ENCODE measurements at regions not wholly inside any gene's neighbourhood (a gene's known extent, or its start where the extent isn't known, plus 50 kb on each side); places are given as distances from the start of the nearest gene placed in this dataset.

- H3K27ac ChIP-seq (ENCODE audit: low read depth, low read length), result no peak overlapping the region
- no peak overlapping the region for H3K9ac ChIP-seq (ENCODE audit: low read depth in 1 of 2, low read length in 2 of 2)
- H3K4me3 ChIP-seq (ENCODE audit: low read depth in 1 of 2, low read length in 2 of 2), result no peak overlapping the region
- no peaks in the 10 kb centered on the region for H3K27me3 ChIP-seq (ENCODE audit: control insufficient read depth in 1 of 2, insufficient read depth in 2 of 2, low read length in 2 of 2)
- no peaks in the 10 kb centered on the region for H3K4me1 ChIP-seq (ENCODE audit: control insufficient read depth in 1 of 2, insufficient read depth in 2 of 2, low read length in 2 of 2)
- H3K9me3 ChIP-seq (ENCODE audit: control insufficient read depth in 1 of 2, low read length in 2 of 2), result no peaks in the 10 kb centered on the region
- H3K36me3 ChIP-seq (ENCODE audit: control insufficient read depth in 1 of 2, insufficient read depth in 2 of 2, low read length in 2 of 2), result no peaks in the 10 kb centered on the region
Measured at GRCh38 chr1:234692966-234693580, 83.1 kb upstream of the IRF2BP2 start.

- H3K9me3 ChIP-seq (ENCODE audit: control insufficient read depth in 1 of 2, low read length in 2 of 2), result no peaks in the 10 kb centered on the region
- H3K36me3 ChIP-seq (ENCODE audit: control insufficient read depth in 1 of 2, insufficient read depth in 2 of 2, low read length in 2 of 2), result no peaks in the 10 kb centered on the region
- no peak overlapping the region for H3K9ac ChIP-seq (ENCODE audit: low read depth in 1 of 2, low read length in 2 of 2)
- H3K27ac ChIP-seq (ENCODE audit: low read depth, low read length), result no peak overlapping the region
- no peak overlapping the region for H3K4me3 ChIP-seq (ENCODE audit: low read depth in 1 of 2, low read length in 2 of 2)
- H3K4me1 ChIP-seq (ENCODE audit: control insufficient read depth in 1 of 2, insufficient read depth in 2 of 2, low read length in 2 of 2), result no peaks in the 10 kb centered on the region
- H3K27me3 ChIP-seq (ENCODE audit: control insufficient read depth in 1 of 2, insufficient read depth in 2 of 2, low read length in 2 of 2), result no peaks in the 10 kb centered on the region
Measured at GRCh38 chr1:234691567-234691966, 81.6 kb upstream of the IRF2BP2 start.

GRCh38 chr1:234690872-234691271, 80.9 kb upstream of the IRF2BP2 start:
- H3K27me3 ChIP-seq (ENCODE audit: control insufficient read depth in 1 of 2, insufficient read depth in 2 of 2, low read length in 2 of 2), result no peaks in the 10 kb centered on the region
- H3K27ac ChIP-seq (ENCODE audit: low read depth, low read length), result no peak overlapping the region
- no peaks in the 10 kb centered on the region for H3K4me1 ChIP-seq (ENCODE audit: control insufficient read depth in 1 of 2, insufficient read depth in 2 of 2, low read length in 2 of 2)
- no peaks in the 10 kb centered on the region for H3K9me3 ChIP-seq (ENCODE audit: control insufficient read depth in 1 of 2, low read length in 2 of 2)
- H3K4me3 ChIP-seq (ENCODE audit: low read depth in 1 of 2, low read length in 2 of 2), result no peak overlapping the region
- H3K36me3 ChIP-seq (ENCODE audit: control insufficient read depth in 1 of 2, insufficient read depth in 2 of 2, low read length in 2 of 2), result no peaks in the 10 kb centered on the region
- no peak overlapping the region for H3K9ac ChIP-seq (ENCODE audit: low read depth in 1 of 2, low read length in 2 of 2)

- Histone ChIP-seq H3K4me3 (ENCODE audit: low read depth in 1 of 2, low read length in 2 of 2) (no peak overlapping the region), H3K4me1 (ENCODE audit: control insufficient read depth in 1 of 2, insufficient read depth in 2 of 2, low read length in 2 of 2) (no peaks in the 10 kb centered on the region), H3K27me3 (ENCODE audit: control insufficient read depth in 1 of 2, insufficient read depth in 2 of 2, low read length in 2 of 2) (no peaks in the 10 kb centered on the region), H3K9ac (ENCODE audit: low read depth in 1 of 2, low read length in 2 of 2) (no peak overlapping the region), H3K27ac (ENCODE audit: low read depth, low read length) (no peak overlapping the region), H3K36me3 (ENCODE audit: control insufficient read depth in 1 of 2, insufficient read depth in 2 of 2, low read length in 2 of 2) (no peaks in the 10 kb centered on the region), H3K9me3 (ENCODE audit: control insufficient read depth in 1 of 2, low read length in 2 of 2) (no peaks in the 10 kb centered on the region)
Measured at GRCh38 chr1:234689236-234689635, 79.3 kb upstream of the IRF2BP2 start.

GRCh38 chr1:234687011-234687410, 77.0 kb upstream of the IRF2BP2 start:
- no peak overlapping the region for H3K27ac ChIP-seq (ENCODE audit: low read depth, low read length)

GRCh38 chr1:234686035-234686434, 76.1 kb upstream of the IRF2BP2 start:
- Histone ChIP-seq H3K4me3 (ENCODE audit: low read depth in 1 of 2, low read length in 2 of 2) (no peak overlapping the region), H3K27ac (ENCODE audit: low read depth, low read length) (no peak overlapping the region), H3K9ac (ENCODE audit: low read depth in 1 of 2, low read length in 2 of 2) (no peak overlapping the region), H3K4me1 (ENCODE audit: control insufficient read depth in 1 of 2, insufficient read depth in 2 of 2, low read length in 2 of 2) (no peaks in the 10 kb centered on the region), H3K9me3 (ENCODE audit: control insufficient read depth in 1 of 2, low read length in 2 of 2) (no peaks in the 10 kb centered on the region), H3K27me3 (ENCODE audit: control insufficient read depth in 1 of 2, insufficient read depth in 2 of 2, low read length in 2 of 2) (no peaks in the 10 kb centered on the region), H3K36me3 (ENCODE audit: control insufficient read depth in 1 of 2, insufficient read depth in 2 of 2, low read length in 2 of 2) (no peaks in the 10 kb centered on the region)

More at GRCh38 chr1:234687011-234687410, 77.0 kb upstream of the IRF2BP2 start:
- Histone ChIP-seq H3K36me3 (ENCODE audit: control insufficient read depth in 1 of 2, insufficient read depth in 2 of 2, low read length in 2 of 2) (no peaks in the 10 kb centered on the region), H3K9me3 (ENCODE audit: control insufficient read depth in 1 of 2, low read length in 2 of 2) (no peaks in the 10 kb centered on the region), H3K9ac (ENCODE audit: low read depth in 1 of 2, low read length in 2 of 2) (no peak overlapping the region), H3K27me3 (ENCODE audit: control insufficient read depth in 1 of 2, insufficient read depth in 2 of 2, low read length in 2 of 2) (no peaks in the 10 kb centered on the region), H3K4me3 (ENCODE audit: low read depth in 1 of 2, low read length in 2 of 2) (no peak overlapping the region), H3K4me1 (ENCODE audit: control insufficient read depth in 1 of 2, insufficient read depth in 2 of 2, low read length in 2 of 2) (no peaks in the 10 kb centered on the region)

- H3K27ac ChIP-seq (ENCODE audit: low read depth, low read length), result no peak overlapping the region
Measured at GRCh38 chr1:234684856-234685255, 74.9 kb upstream of the IRF2BP2 start.

GRCh38 chr1:234683861-234684632, 74.1 kb upstream of the IRF2BP2 start:
- H3K4me1 ChIP-seq (ENCODE audit: control insufficient read depth in 1 of 2, insufficient read depth in 2 of 2, low read length in 2 of 2), result no peaks in the 10 kb centered on the region
- H3K9ac ChIP-seq (ENCODE audit: low read depth in 1 of 2, low read length in 2 of 2), result no peak overlapping the region
- no peaks in the 10 kb centered on the region for H3K9me3 ChIP-seq (ENCODE audit: control insufficient read depth in 1 of 2, low read length in 2 of 2)
- no peak overlapping the region for H3K4me3 ChIP-seq (ENCODE audit: low read depth in 1 of 2, low read length in 2 of 2)
- H3K27ac ChIP-seq (ENCODE audit: low read depth, low read length), result no peak overlapping the region
- no peaks in the 10 kb centered on the region for H3K36me3 ChIP-seq (ENCODE audit: control insufficient read depth in 1 of 2, insufficient read depth in 2 of 2, low read length in 2 of 2)
- no peaks in the 10 kb centered on the region for H3K27me3 ChIP-seq (ENCODE audit: control insufficient read depth in 1 of 2, insufficient read depth in 2 of 2, low read length in 2 of 2)

More at GRCh38 chr1:234684856-234685255, 74.9 kb upstream of the IRF2BP2 start:
- H3K9me3 ChIP-seq (ENCODE audit: control insufficient read depth in 1 of 2, low read length in 2 of 2), result no peaks in the 10 kb centered on the region
- no peaks in the 10 kb centered on the region for H3K4me1 ChIP-seq (ENCODE audit: control insufficient read depth in 1 of 2, insufficient read depth in 2 of 2, low read length in 2 of 2)
- no peak overlapping the region for H3K9ac ChIP-seq (ENCODE audit: low read depth in 1 of 2, low read length in 2 of 2)
- no peaks in the 10 kb centered on the region for H3K27me3 ChIP-seq (ENCODE audit: control insufficient read depth in 1 of 2, insufficient read depth in 2 of 2, low read length in 2 of 2)
- H3K4me3 ChIP-seq (ENCODE audit: low read depth in 1 of 2, low read length in 2 of 2), result no peak overlapping the region
- H3K36me3 ChIP-seq (ENCODE audit: control insufficient read depth in 1 of 2, insufficient read depth in 2 of 2, low read length in 2 of 2), result no peaks in the 10 kb centered on the region

- Histone ChIP-seq H3K9me3 (ENCODE audit: control insufficient read depth in 1 of 2, low read length in 2 of 2) (no peaks in the 10 kb centered on the region), H3K4me1 (ENCODE audit: control insufficient read depth in 1 of 2, insufficient read depth in 2 of 2, low read length in 2 of 2) (no peaks in the 10 kb centered on the region), H3K9ac (ENCODE audit: low read depth in 1 of 2, low read length in 2 of 2) (no peak overlapping the region), H3K4me3 (ENCODE audit: low read depth in 1 of 2, low read length in 2 of 2) (no peak overlapping the region), H3K27ac (ENCODE audit: low read depth, low read length) (no peak overlapping the region), H3K36me3 (ENCODE audit: control insufficient read depth in 1 of 2, insufficient read depth in 2 of 2, low read length in 2 of 2) (no peaks in the 10 kb centered on the region), H3K27me3 (ENCODE audit: control insufficient read depth in 1 of 2, insufficient read depth in 2 of 2, low read length in 2 of 2) (no peaks in the 10 kb centered on the region)
Measured at GRCh38 chr1:234683127-234683860, 73.3 kb upstream of the IRF2BP2 start.

- Histone ChIP-seq H3K4me3 (ENCODE audit: low read depth in 1 of 2, low read length in 2 of 2) (no peak overlapping the region), H3K27ac (ENCODE audit: low read depth, low read length) (no peak overlapping the region), H3K9ac (ENCODE audit: low read depth in 1 of 2, low read length in 2 of 2) (no peak overlapping the region), H3K27me3 (ENCODE audit: control insufficient read depth in 1 of 2, insufficient read depth in 2 of 2, low read length in 2 of 2) (no peaks in the 10 kb centered on the region), H3K9me3 (ENCODE audit: control insufficient read depth in 1 of 2, low read length in 2 of 2) (no peaks in the 10 kb centered on the region), H3K36me3 (ENCODE audit: control insufficient read depth in 1 of 2, insufficient read depth in 2 of 2, low read length in 2 of 2) (no peaks in the 10 kb centered on the region), H3K4me1 (ENCODE audit: control insufficient read depth in 1 of 2, insufficient read depth in 2 of 2, low read length in 2 of 2) (no peaks in the 10 kb centered on the region)
Measured at GRCh38 chr1:234681990-234682389, 72.0 kb upstream of the IRF2BP2 start.

Measured in duodenal mucosa (tissue), 2 donors.